Hepatocyte (in vitro differentiated cells): ENCODE measurements at regions not wholly inside any gene's neighbourhood (a gene's known extent, or its start where the extent isn't known, plus 50 kb on each side); places are given as distances from the start of the nearest gene placed in this dataset.

Source experiments
- DNase-seq: peaks from one replicate; pipeline ENCODE4 v3.0.0-alpha.2; 2016; ENCODE audit warnings: low spot score
- H2AFZ ChIP-seq: fragments of 200-600 bp; sonication (generic); 2 replicates; pipeline ENCODE4 v1.6.0; 2016; ENCODE audit warnings: antibody characterized with exemption, mild to moderate bottlenecking
- H3K27ac ChIP-seq: fragments of 200-600 bp; sonication (generic); 2 replicates; pipeline ENCODE4 v1.5.1; 2016; ENCODE audit warnings: mild to moderate bottlenecking
- H3K27me3 ChIP-seq: fragments of 200-600 bp; sonication (generic); 2 replicates; pipeline ENCODE4 v1.6.1; 2016
- H3K36me3 ChIP-seq: fragments of 200-600 bp; sonication (generic); replicated peaks from 2 replicates; pipeline ENCODE4 v1.5.1; 2016; ENCODE audit warnings: low read depth; ENCODE audit not compliant: insufficient read depth
- H3K4me1 ChIP-seq: fragments of 200-600 bp; sonication (generic); 2 replicates; pipeline ENCODE4 v1.5.1; 2016; ENCODE audit warnings: mild to moderate bottlenecking, moderate library complexity; ENCODE audit not compliant: insufficient read depth
- H3K4me2 ChIP-seq: fragments of 200-600 bp; sonication (generic); 2 replicates; pipeline ENCODE4 v1.6.0; 2016
- H3K4me3 ChIP-seq: fragments of 200-600 bp; sonication (generic); 2 replicates; pipeline ENCODE4 v1.5.1; 2016; ENCODE audit warnings: mild to moderate bottlenecking
- H3K79me2 ChIP-seq: fragments of 200-600 bp; sonication (generic); 2 replicates; pipeline ENCODE4 v1.6.0; 2017; ENCODE audit warnings: mild to moderate bottlenecking
- H3K9me2 ChIP-seq: fragments of 200-600 bp; sonication (generic); replicated peaks from 2 replicates; pipeline ENCODE4 v1.6.0; 2017; ENCODE audit warnings: mild to moderate bottlenecking; ENCODE audit not compliant: insufficient read depth
- H3K9me3 ChIP-seq: fragments of 200-600 bp; sonication (generic); 2 replicates; pipeline ENCODE4 v1.5.1; 2016; ENCODE audit warnings: low read depth, mild to moderate bottlenecking
- H4K20me1 ChIP-seq: fragments of 200-600 bp; sonication (generic); 2 replicates; pipeline ENCODE4 v1.6.0; 2016; ENCODE audit warnings: mild to moderate bottlenecking; ENCODE audit not compliant: insufficient read depth, poor library complexity, severe bottlenecking
- CTCF ChIP-seq: fragments of 200-600 bp; sonication (generic); IDR thresholded peaks from 2 replicates; pipeline ENCODE4 v1.5.1; 2016; ENCODE audit warnings: antibody characterized with exemption, mild to moderate bottlenecking; ENCODE audit not compliant: poor library complexity
- EZH2 ChIP-seq: fragments of 200-600 bp; sonication (generic); IDR thresholded peaks from 2 replicates; pipeline ENCODE4 v1.6.1; 2016; ENCODE audit warnings: antibody characterized with exemption, mild to moderate bottlenecking, borderline replicate concordance
- EZH2phosphoT487 ChIP-seq: fragments of 200-600 bp; sonication (generic); IDR thresholded peaks from one replicate; pipeline ENCODE4 v1.6.1; 2018; ENCODE audit warnings: antibody characterized with exemption, mild to moderate bottlenecking, low read depth, moderate library complexity; ENCODE audit not compliant: unreplicated experiment, severe bottlenecking
- WGBS: methylation state at CpG from one replicate; pipeline ENCODE4 v1.1.6; 2016; ENCODE audit warnings: low lambda C conversion rate; ENCODE audit errors: missing lambda C conversion rate; 5-methylcytosine and 5-hydroxymethylcytosine counted together

- H3K4me1 ChIP-seq: no peaks in the 10 kb centered on the region
- H4K20me1 ChIP-seq: no peaks in the 10 kb centered on the region
- no peak overlapping the region for H3K27ac ChIP-seq
- H2AFZ ChIP-seq: no peak overlapping the region
- 95% methylated on average over 2 of the region's 2 CpGs for WGBS
- no peaks in the 10 kb centered on the region for H3K27me3 ChIP-seq
- H3K9me2 ChIP-seq: no peaks in the 10 kb centered on the region
- TF ChIP-seq EZH2 (no peak), EZH2phosphoT487 (no peak), CTCF (no peak)
- no peaks in the 10 kb centered on the region for H3K9me3 ChIP-seq
- H3K36me3 ChIP-seq: no peaks in the 10 kb centered on the region
- H3K79me2 ChIP-seq: no peaks in the 10 kb centered on the region
- no peak overlapping the region for H3K4me3 ChIP-seq
- no peak overlapping the region for H3K4me2 ChIP-seq
- no peak for DNase-seq
Observed at GRCh38 chr2:103276869-103277268, 515.0 kb downstream of the TMEM182 start.

DNA sequence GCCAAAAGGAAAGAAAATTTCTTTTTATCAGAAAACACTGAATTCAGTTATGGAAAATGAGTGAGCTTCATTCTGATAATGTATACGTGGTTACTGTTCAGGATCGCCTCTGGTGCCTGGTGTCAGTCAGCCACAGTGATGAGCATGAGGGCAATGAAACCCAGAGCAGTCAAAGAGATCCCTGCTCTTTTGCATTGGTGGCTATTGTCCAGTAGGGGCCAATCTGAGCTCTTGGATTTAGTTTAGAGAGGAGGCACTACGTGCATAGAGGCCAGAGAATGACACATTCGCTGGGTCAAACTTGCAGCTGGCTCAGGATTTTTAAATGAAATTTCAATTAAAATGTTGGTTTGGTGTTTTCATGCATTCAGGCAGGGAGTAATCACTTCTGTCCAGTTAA, 522.9 kb downstream of the TMEM182 start:
- 88% methylated on average over 4 of the region's 4 CpGs for WGBS
- H3K27me3 ChIP-seq: no peaks in the 10 kb centered on the region
- no peak overlapping the region for H3K4me2 ChIP-seq
- H3K27ac ChIP-seq: no peak overlapping the region
- H3K4me3 ChIP-seq: no peak overlapping the region
- H4K20me1 ChIP-seq: no peaks in the 10 kb centered on the region
- no peaks in the 10 kb centered on the region for H3K9me2 ChIP-seq
- H3K36me3 ChIP-seq: no peaks in the 10 kb centered on the region
- H2AFZ ChIP-seq: no peak overlapping the region
- H3K79me2 ChIP-seq: no peaks in the 10 kb centered on the region
- no peak for DNase-seq
- TF ChIP-seq EZH2phosphoT487 (no peak), CTCF (no peak), EZH2 (no peak)
- no peaks in the 10 kb centered on the region for H3K9me3 ChIP-seq
- H3K4me1 ChIP-seq: no peaks in the 10 kb centered on the region

- H4K20me1 ChIP-seq: no peaks in the 10 kb centered on the region
- no peak overlapping the region for H3K4me2 ChIP-seq
- H3K9me2 ChIP-seq: no peaks in the 10 kb centered on the region
- no peaks in the 10 kb centered on the region for H3K9me3 ChIP-seq
- no peak for DNase-seq
- H2AFZ ChIP-seq: no peak overlapping the region
- 80% methylated on average over 3 of the region's 3 CpGs for WGBS
- TF ChIP-seq EZH2phosphoT487: no peak
- no peak for TF ChIP-seq CTCF
- TF ChIP-seq EZH2: no peak
- H3K27ac ChIP-seq: no peak overlapping the region
- no peaks in the 10 kb centered on the region for H3K79me2 ChIP-seq
- no peaks in the 10 kb centered on the region for H3K4me1 ChIP-seq
- H3K27me3 ChIP-seq: no peaks in the 10 kb centered on the region
- H3K4me3 ChIP-seq: no peak overlapping the region
- no peaks in the 10 kb centered on the region for H3K36me3 ChIP-seq
Observed at GRCh38 chr2:103285354-103285753, 523.5 kb downstream of the TMEM182 start.

GRCh38 chr2:103287746-103288145, 525.9 kb downstream of the TMEM182 start:
- Histone ChIP-seq H3K4me2 (no peak overlapping the region), H3K9me3 (no peaks in the 10 kb centered on the region), H3K9me2 (no peaks in the 10 kb centered on the region), H3K4me3 (no peak overlapping the region), H3K27me3 (no peaks in the 10 kb centered on the region), H4K20me1 (no peaks in the 10 kb centered on the region), H3K36me3 (no peaks in the 10 kb centered on the region), H2AFZ (no peak overlapping the region), H3K4me1 (peaks cover 1% of the 10 kb centered on the region), H3K27ac (no peak overlapping the region), H3K79me2 (no peaks in the 10 kb centered on the region)
- TF ChIP-seq EZH2phosphoT487: no peak
- no peak for TF ChIP-seq EZH2
- no peak for TF ChIP-seq CTCF
- WGBS: 87% methylated on average over 4 of the region's 4 CpGs
- no peak for DNase-seq
